ENCODE measurements at regions not wholly inside any gene's neighbourhood (a gene's known extent, or its start where the extent isn't known, plus 50 kb on each side); places are given as distances from the start of the nearest gene placed in this dataset.

DNA sequence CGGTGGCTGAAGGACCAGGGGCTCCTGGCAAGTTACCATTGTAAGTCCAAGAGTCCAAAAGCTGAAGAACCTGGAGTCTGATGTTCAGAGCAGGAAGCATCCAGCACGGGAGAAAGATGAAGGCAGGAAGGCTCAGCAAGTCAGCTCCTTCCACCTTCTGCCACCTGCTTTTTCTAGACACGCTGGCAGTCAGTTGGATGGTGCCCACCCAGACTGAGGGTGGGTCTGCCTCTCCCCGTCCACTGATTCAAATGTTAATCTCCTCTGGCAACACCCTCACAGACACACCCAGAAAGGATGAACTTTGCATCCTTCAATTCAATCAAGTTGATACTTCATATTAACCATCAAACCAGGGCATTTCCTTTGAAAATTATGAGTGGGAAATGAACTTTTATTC is 1272.4 kb upstream of the TMEM132C start:
- no peaks in the 10 kb centered on the region for H3K9me3 Mint-ChIP-seq (ENCODE audit: low read depth)

DNA sequence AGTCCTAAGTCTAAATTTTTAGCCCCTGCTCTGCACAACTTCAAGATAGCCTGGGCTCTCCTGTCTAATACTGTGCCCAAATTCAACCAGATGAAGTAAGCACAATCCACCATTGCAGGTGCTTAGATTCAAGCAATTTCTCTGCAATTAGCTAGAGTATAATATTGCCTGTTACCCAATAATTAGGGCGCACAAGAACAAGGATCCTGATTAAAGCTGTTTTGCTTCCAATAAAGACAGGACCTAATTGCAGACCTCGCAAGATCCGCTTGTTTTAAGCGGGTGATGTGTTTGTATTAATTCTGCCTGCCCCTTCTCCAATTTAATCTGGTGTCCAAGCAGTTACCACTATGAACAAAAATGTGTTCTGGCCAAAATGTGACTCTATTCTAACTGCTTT is 1268.9 kb upstream of the TMEM132C start:
- no peaks in the 10 kb centered on the region for H3K27me3 Mint-ChIP-seq
- H3K4me3 Mint-ChIP-seq (ENCODE audit: low read depth) = no peak overlapping the region
- no peaks in the 10 kb centered on the region for H3K36me3 Mint-ChIP-seq (ENCODE audit: insufficient read depth)
- TF ChIP-seq, protein P1, sequence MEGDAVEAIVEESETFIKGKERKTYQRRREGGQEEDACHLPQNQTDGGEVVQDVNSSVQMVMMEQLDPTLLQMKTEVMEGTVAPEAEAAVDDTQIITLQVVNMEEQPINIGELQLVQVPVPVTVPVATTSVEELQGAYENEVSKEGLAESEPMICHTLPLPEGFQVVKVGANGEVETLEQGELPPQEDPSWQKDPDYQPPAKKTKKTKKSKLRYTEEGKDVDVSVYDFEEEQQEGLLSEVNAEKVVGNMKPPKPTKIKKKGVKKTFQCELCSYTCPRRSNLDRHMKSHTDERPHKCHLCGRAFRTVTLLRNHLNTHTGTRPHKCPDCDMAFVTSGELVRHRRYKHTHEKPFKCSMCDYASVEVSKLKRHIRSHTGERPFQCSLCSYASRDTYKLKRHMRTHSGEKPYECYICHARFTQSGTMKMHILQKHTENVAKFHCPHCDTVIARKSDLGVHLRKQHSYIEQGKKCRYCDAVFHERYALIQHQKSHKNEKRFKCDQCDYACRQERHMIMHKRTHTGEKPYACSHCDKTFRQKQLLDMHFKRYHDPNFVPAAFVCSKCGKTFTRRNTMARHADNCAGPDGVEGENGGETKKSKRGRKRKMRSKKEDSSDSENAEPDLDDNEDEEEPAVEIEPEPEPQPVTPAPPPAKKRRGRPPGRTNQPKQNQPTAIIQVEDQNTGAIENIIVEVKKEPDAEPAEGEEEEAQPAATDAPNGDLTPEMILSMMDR (IDR thresholded peaks at IDR 0.05; ENCODE audit: unreplicated experiment) = no peak
- H3K27ac Mint-ChIP-seq = no peak overlapping the region
- H3K4me1 Mint-ChIP-seq (ENCODE audit: low read depth) = no peaks in the 10 kb centered on the region
- DNase-seq (ENCODE audit: low spot score, unreplicated experiment) = no peak
- H3K9me3 Mint-ChIP-seq (ENCODE audit: low read depth) = no peaks in the 10 kb centered on the region

More for the DNA sequence above, 1272.4 kb upstream of the TMEM132C start:
- DNase-seq (ENCODE audit: low spot score, unreplicated experiment) = no peak
- peaks cover 3% of the 10 kb centered on the region for H3K27me3 Mint-ChIP-seq
- no peaks in the 10 kb centered on the region for H3K4me1 Mint-ChIP-seq (ENCODE audit: low read depth)
- H3K36me3 Mint-ChIP-seq (ENCODE audit: insufficient read depth) = no peaks in the 10 kb centered on the region
- no peak overlapping the region for H3K4me3 Mint-ChIP-seq (ENCODE audit: low read depth)
- TF ChIP-seq, protein P1 (IDR thresholded peaks at IDR 0.05; ENCODE audit: unreplicated experiment) = no peak
- H3K27ac Mint-ChIP-seq = no peak overlapping the region

DNA sequence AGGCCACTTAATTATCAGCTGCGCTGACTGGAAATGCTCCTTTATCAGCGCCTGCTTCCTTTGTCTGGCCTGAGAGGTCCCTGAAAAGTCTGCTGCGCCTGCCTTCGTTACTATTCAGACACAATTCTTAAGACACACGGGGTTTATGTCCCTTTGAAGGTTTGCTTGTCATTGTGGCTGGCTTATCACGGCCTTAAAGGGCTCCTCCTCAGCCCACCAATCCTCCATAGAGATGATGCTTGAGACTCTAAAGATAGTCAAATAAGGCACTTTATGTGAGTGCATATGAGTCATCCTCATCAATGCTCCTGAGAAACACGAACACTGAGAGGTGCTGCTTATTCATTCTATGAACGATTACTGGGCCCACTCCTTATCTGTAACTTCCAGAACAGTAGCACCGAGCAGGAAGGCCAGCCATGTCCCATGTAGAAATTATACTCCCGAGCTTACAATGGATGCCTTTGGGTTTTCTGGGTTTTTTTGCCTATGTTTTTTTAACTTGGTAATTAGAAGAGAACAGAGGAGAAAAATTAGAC is 1268.2 kb upstream of the TMEM132C start:
- H3K4me1 Mint-ChIP-seq (ENCODE audit: low read depth) = no peaks in the 10 kb centered on the region
- no peaks in the 10 kb centered on the region for H3K36me3 Mint-ChIP-seq (ENCODE audit: insufficient read depth)
- TF ChIP-seq, protein P1 (IDR thresholded peaks at IDR 0.05; ENCODE audit: unreplicated experiment) = no peak
- no peaks in the 10 kb centered on the region for H3K27me3 Mint-ChIP-seq
- H3K4me3 Mint-ChIP-seq (ENCODE audit: low read depth) = no peak overlapping the region
- H3K9me3 Mint-ChIP-seq (ENCODE audit: low read depth) = no peaks in the 10 kb centered on the region
- DNase-seq (ENCODE audit: low spot score, unreplicated experiment) = no peak
- H3K27ac Mint-ChIP-seq = no peak overlapping the region

DNA sequence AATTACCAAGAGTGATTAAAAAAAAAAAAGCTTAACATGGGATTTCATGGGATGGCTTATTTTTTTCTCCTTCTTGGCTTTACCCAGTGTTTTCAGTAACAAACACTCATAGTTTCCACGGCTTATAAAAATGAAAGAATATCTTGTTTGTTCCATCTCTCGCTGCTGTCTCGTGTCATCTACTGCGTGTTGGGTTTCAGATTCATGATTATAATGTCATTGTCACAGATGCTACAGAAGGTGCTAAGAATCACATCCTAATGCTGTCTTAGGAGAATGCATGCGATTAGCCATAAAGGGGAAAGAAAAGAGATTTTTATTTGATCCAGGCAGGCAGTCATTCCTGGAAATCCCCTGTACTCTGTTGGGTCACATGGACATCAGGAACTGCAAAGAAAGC is 1267.6 kb upstream of the TMEM132C start:
- DNase-seq (ENCODE audit: low spot score, unreplicated experiment) = no peak
- Mint-ChIP-seq H3K4me1 (ENCODE audit: low read depth) (no peaks in the 10 kb centered on the region), H3K4me3 (ENCODE audit: low read depth) (no peak overlapping the region), H3K36me3 (ENCODE audit: insufficient read depth) (no peaks in the 10 kb centered on the region), H3K27me3 (no peaks in the 10 kb centered on the region), H3K9me3 (ENCODE audit: low read depth) (no peaks in the 10 kb centered on the region), H3K27ac (no peak overlapping the region)
- TF ChIP-seq, protein P1 (IDR thresholded peaks at IDR 0.05; ENCODE audit: unreplicated experiment) = no peak

DNA sequence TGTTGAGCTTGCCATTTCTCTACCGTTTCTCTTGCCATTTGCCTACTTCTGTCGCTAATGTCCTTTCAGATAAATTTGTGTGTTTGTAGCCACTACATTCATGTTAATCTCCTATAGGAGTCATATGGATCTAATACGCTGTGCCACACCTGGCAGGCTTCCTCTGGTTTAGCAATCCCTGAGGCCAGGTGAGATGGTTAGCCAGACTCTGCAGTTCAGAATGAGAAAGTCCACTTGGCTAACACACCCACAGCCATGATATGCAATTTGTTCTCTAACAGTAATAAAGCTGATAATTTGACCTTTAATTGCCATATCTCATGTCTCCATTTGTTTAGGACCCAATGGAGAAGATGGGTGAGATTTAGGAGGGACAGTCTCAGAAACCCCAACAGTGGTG is 1261.6 kb upstream of the TMEM132C start:
- TF ChIP-seq, protein P1 (IDR thresholded peaks at IDR 0.05; ENCODE audit: unreplicated experiment) = no peak
- no peaks in the 10 kb centered on the region for H3K9me3 Mint-ChIP-seq (ENCODE audit: low read depth)

More for the DNA sequence above, 1261.6 kb upstream of the TMEM132C start:
- Mint-ChIP-seq H3K4me3 (ENCODE audit: low read depth) (no peak overlapping the region), H3K27ac (no peak overlapping the region), H3K27me3 (no peaks in the 10 kb centered on the region), H3K36me3 (ENCODE audit: insufficient read depth) (no peaks in the 10 kb centered on the region), H3K4me1 (ENCODE audit: low read depth) (no peaks in the 10 kb centered on the region)
- DNase-seq (ENCODE audit: low spot score, unreplicated experiment) = no peak

All from progenitor cell of endocrine pancreas (in vitro differentiated cells).